ENCODE measurements at regions not wholly inside any gene's neighbourhood (a gene's known extent, or its start where the extent isn't known, plus 50 kb on each side); places are given as distances from the start of the nearest gene placed in this dataset.

GRCh38 chr11:106246495-106246894 is 169.0 kb downstream of the AASDHPPT start:
- Histone ChIP-seq H3K9me3 (peaks cover 18% of the 10 kb centered on the region), H3K36me3 (ENCODE audit: low read depth) (no peaks in the 10 kb centered on the region), H3K4me3 (no peak overlapping the region), H3K4me1 (ENCODE audit: low read depth) (no peaks in the 10 kb centered on the region)
- intact Hi-C loops (cut with DNase I, micrococcal nuclease), result no loop called here
- DNase-seq (no peak), ATAC-seq (no peak)
- TF ChIP-seq, protein P1, sequence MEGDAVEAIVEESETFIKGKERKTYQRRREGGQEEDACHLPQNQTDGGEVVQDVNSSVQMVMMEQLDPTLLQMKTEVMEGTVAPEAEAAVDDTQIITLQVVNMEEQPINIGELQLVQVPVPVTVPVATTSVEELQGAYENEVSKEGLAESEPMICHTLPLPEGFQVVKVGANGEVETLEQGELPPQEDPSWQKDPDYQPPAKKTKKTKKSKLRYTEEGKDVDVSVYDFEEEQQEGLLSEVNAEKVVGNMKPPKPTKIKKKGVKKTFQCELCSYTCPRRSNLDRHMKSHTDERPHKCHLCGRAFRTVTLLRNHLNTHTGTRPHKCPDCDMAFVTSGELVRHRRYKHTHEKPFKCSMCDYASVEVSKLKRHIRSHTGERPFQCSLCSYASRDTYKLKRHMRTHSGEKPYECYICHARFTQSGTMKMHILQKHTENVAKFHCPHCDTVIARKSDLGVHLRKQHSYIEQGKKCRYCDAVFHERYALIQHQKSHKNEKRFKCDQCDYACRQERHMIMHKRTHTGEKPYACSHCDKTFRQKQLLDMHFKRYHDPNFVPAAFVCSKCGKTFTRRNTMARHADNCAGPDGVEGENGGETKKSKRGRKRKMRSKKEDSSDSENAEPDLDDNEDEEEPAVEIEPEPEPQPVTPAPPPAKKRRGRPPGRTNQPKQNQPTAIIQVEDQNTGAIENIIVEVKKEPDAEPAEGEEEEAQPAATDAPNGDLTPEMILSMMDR (IDR thresholded peaks at IDR 0.05), result no peak

DNA sequence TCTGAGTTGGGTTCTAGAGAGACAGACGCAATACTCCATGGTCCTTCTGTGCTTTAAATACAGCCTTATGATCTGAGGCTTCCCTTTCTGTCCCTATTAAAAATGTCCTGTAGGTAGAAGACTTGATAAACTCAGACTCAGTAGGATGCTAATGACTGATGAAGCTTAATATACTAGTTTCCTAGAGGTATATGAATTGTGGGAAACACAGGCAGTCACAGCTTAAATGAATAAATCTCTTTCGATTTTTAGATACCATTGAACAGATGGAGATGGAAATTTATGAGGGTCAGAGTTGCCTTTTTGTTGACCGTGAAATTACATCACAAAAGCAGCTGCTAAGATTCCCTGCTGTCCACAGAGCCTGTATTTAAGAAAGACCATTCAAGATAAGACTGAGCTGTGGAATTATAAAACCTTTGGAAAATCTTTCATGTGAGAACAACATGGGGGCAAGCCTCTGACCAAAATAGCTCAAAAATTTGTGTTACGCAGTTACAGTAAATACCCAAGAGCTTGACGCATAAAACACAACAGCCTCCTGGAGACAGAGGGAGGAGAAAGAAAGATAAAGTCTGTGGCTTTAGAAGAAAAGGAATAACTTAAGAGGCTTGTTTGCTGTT is 172.3 kb downstream of the AASDHPPT start:
- H3K4me3 ChIP-seq, result no peak overlapping the region
- peaks cover 18% of the 10 kb centered on the region for H3K9me3 ChIP-seq
- DNase-seq (no peak), ATAC-seq (no peak)
- TF ChIP-seq, protein P1 (IDR thresholded peaks at IDR 0.05), result no peak
- no peaks in the 10 kb centered on the region for H3K36me3 ChIP-seq (ENCODE audit: low read depth)
- no peaks in the 10 kb centered on the region for H3K4me1 ChIP-seq (ENCODE audit: low read depth)
- intact Hi-C loops (cut with DNase I, micrococcal nuclease), result no loop called here

GRCh38 chr11:106262852-106263251 is 185.4 kb downstream of the AASDHPPT start:
- no peaks in the 10 kb centered on the region for H3K36me3 ChIP-seq (ENCODE audit: low read depth)
- H3K9me3 ChIP-seq, result peaks cover 7% of the 10 kb centered on the region
- no peak overlapping the region for H3K4me3 ChIP-seq
- intact Hi-C loops (cut with DNase I, micrococcal nuclease), result no loop called here
- TF ChIP-seq, protein P1 (IDR thresholded peaks at IDR 0.05), result no peak
- no peaks in the 10 kb centered on the region for H3K4me1 ChIP-seq (ENCODE audit: low read depth)
- DNase-seq (no peak), ATAC-seq (no peak)

DNA sequence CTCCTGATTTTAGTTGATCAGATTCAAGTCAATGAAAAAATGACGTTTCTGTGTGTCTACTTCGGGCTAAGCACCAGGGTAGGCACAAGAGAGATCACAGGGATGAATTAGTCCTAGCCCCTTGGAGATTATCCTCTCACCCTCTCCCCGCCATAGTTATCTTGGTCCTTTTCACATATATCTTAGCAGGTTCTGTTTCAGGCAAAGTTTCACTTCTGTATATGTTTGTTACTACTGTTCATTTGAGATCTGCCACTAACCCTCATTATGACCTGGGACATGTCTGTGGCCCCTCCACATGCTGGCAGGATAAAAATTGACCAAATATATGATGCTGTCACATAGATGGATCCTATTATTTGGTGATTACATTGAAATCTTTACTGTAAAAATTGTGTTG is 186.1 kb downstream of the AASDHPPT start:
- no peak overlapping the region for H3K4me3 ChIP-seq
- TF ChIP-seq, protein P1 (IDR thresholded peaks at IDR 0.05), result no peak
- H3K4me1 ChIP-seq (ENCODE audit: low read depth), result no peaks in the 10 kb centered on the region
- H3K9me3 ChIP-seq, result peaks cover 7% of the 10 kb centered on the region
- DNase-seq (no peak), ATAC-seq (no peak)
- no peaks in the 10 kb centered on the region for H3K36me3 ChIP-seq (ENCODE audit: low read depth)
- intact Hi-C loops (cut with DNase I, micrococcal nuclease), result no loop called here

DNA sequence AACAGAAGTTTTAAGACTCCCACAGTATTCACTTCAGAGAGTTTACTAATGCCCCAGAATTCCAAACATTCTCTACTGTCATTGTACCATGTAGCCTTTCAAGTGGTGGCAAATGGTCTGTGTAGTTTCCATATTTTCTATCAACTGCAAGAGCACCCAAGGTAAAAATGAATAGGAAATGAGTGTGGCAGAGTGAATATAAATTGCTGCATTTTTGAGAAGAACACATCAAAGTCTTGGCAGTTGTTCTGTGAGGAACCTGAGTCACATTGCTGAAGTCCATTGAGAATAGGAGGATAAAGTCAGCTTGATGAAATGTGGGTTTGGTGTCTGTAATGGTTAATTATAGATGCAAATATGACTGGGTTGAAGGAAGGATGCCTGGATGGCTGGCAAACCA is 193.6 kb downstream of the AASDHPPT start:
- no peak for ATAC-seq
- Histone ChIP-seq H3K36me3 (ENCODE audit: low read depth) (no peaks in the 10 kb centered on the region), H3K4me1 (ENCODE audit: low read depth) (no peaks in the 10 kb centered on the region), H3K4me3 (no peak overlapping the region), H3K9me3 (peaks cover 15% of the 10 kb centered on the region)
- no peak for DNase-seq
- TF ChIP-seq, protein P1 (IDR thresholded peaks at IDR 0.05), result no peak
- intact Hi-C loops (cut with DNase I, micrococcal nuclease), result no loop called here

- ATAC-seq, result no peak
- TF ChIP-seq, protein P1 (IDR thresholded peaks at IDR 0.05), result no peak
These were observed 194.2 kb downstream of the AASDHPPT start for GRCh38 chr11:106271686-106272085.

More at GRCh38 chr11:106271686-106272085, 194.2 kb downstream of the AASDHPPT start:
- no peak for DNase-seq
- H3K4me3 ChIP-seq, result no peak overlapping the region
- peaks cover 15% of the 10 kb centered on the region for H3K9me3 ChIP-seq
- no peaks in the 10 kb centered on the region for H3K4me1 ChIP-seq (ENCODE audit: low read depth)
- intact Hi-C loops (cut with DNase I, micrococcal nuclease), result no loop called here
- H3K36me3 ChIP-seq (ENCODE audit: low read depth), result no peaks in the 10 kb centered on the region

All from mucosa of descending colon (tissue), 3 donors.